Uterus (tissue), 2 donors: ENCODE measurements at regions not wholly inside any gene's neighbourhood (a gene's known extent, or its start where the extent isn't known, plus 50 kb on each side); places are given as distances from the start of the nearest gene placed in this dataset.

Source experiments
- CTCF ChIP-seq, 4 experiments: fragments of 200-600 bp in 2 of 4; fragments of 450-650 bp in 2 of 4; sonication (generic) in 2 of 4; IDR thresholded peaks; one replicate each; pipeline ENCODE4 v1.5.1; 2016 to 2019; ENCODE audit warnings: antibody characterized with exemption in 4 of 4, mild to moderate bottlenecking in 2 of 4, moderate library complexity in 1 of 4
- POLR2A ChIP-seq, 2 donors: fragments of 450-650 bp; IDR thresholded peaks; one replicate each; pipeline ENCODE4 v1.6.1; 2016; ENCODE audit warnings: antibody characterized with exemption in 2 of 2, mild to moderate bottlenecking in 1 of 2, moderate library complexity in 1 of 2

GRCh38 chr5:103404483-103404882 is 145.9 kb downstream of the MACIR start:
- TF ChIP-seq POLR2A (IDR thresholded peaks at IDR 0.05) (no peak), CTCF (IDR thresholded peaks at IDR 0.05) (no peak)
